AG09319 (cell line): ENCODE measurements at regions not wholly inside any gene's neighbourhood (a gene's known extent, or its start where the extent isn't known, plus 50 kb on each side); places are given as distances from the start of the nearest gene placed in this dataset.
"Not testable (repeated sequence)": the region's sequence is repeated elsewhere in the genome, so short reads cannot be mapped to it uniquely, and the experiment has no call there.

Experiments
- DNase-seq: peaks from one replicate; pipeline ENCODE4 v3.0.0-alpha.2; 2010; ENCODE audit warnings: low read depth; ENCODE audit errors: extremely low read depth
- CTCF ChIP-seq: IDR thresholded peaks from 2 replicates; pipeline ENCODE4 v1.5.1; 2011; ENCODE audit warnings: low read depth, mild to moderate bottlenecking, inconsistent platforms, low read length, moderate library complexity

- DNase-seq = no peak
- no peak for TF ChIP-seq CTCF
Measured at GRCh38 chr10:90224791-90225566, 523.6 kb downstream of the KIF20B start.

GRCh38 chr10:90226517-90226916 is 525.1 kb downstream of the KIF20B start:
- DNase-seq = no peak
- no peak for TF ChIP-seq CTCF

- TF ChIP-seq CTCF = no peak
- DNase-seq = no peak
Measured at GRCh38 chr10:90227217-90227656, 525.8 kb downstream of the KIF20B start.

GRCh38 chr10:90227786-90228185 is 526.4 kb downstream of the KIF20B start:
- no peak for DNase-seq
- no peak for TF ChIP-seq CTCF

GRCh38 chr10:90229486-90229885 is 528.1 kb downstream of the KIF20B start:
- TF ChIP-seq CTCF = no peak
- DNase-seq = no peak

- DNase-seq = not testable (repeated sequence)
Measured at GRCh38 chr10:90233805-90234204, 532.4 kb downstream of the KIF20B start.

- no peak for TF ChIP-seq CTCF
- DNase-seq = no peak
Measured at GRCh38 chr10:90245623-90246022, 544.2 kb downstream of the KIF20B start.

GRCh38 chr10:90250784-90251183 is 549.4 kb downstream of the KIF20B start:
- DNase-seq = not testable (repeated sequence)
